Upper lobe of left lung (tissue), 6 donors: ENCODE measurements at regions not wholly inside any gene's neighbourhood (a gene's known extent, or its start where the extent isn't known, plus 50 kb on each side); places are given as distances from the start of the nearest gene placed in this dataset.

ENCODE experiments used
- ATAC-seq, 2 donors: fragments of 200-7000 bp; cut with Tn5 transposase; one replicate each; pipeline ENCODE4 v1.9.1; 2022; ENCODE audit warnings: mild to moderate bottlenecking in 2 of 2, moderate library complexity in 2 of 2; ENCODE audit not compliant: low FRiP score in 2 of 2
- DNase-seq, 2 donors: peaks; one replicate each; pipeline ENCODE4 v3.0.0-alpha.2; 2019 to 2020
- H3K27ac ChIP-seq, 4 donors: fragments of 200-600 bp; sonication (generic); one replicate each; pipeline ENCODE4 v1.5.1; 2016 to 2019
- H3K27me3 ChIP-seq, 4 donors: fragments of 200-600 bp; sonication (generic); one replicate each; pipeline ENCODE4 v1.5.1; 2017 to 2019
- H3K36me3 ChIP-seq, 4 donors: fragments of 200-600 bp; sonication (generic); one replicate each; pipeline ENCODE4 v1.5.1; 2016 to 2019
- H3K4me1 ChIP-seq, 4 donors: fragments of 200-600 bp; sonication (generic); one replicate each; pipeline ENCODE4 v1.5.1; 2018 to 2019
- H3K4me3 ChIP-seq, 4 donors: fragments of 200-600 bp; sonication (generic); one replicate each; pipeline ENCODE4 v1.5.1; 2017 to 2019; ENCODE audit warnings: mild to moderate bottlenecking in 2 of 4, moderate library complexity in 1 of 4
- H3K9me3 ChIP-seq, 4 donors: fragments of 200-600 bp; sonication (generic); one replicate each; pipeline ENCODE4 v1.5.1; 2018 to 2019
- EP300 ChIP-seq, 4 donors: sonication (generic); formaldehyde crosslinking; IDR thresholded peaks; one replicate each; pipeline ENCODE4 v1.5.1; 2017; ENCODE audit warnings: antibody characterized with exemption in 4 of 4, control low read depth in 2 of 4
- POLR2A ChIP-seq, 4 donors: fragments of 450-650 bp; IDR thresholded peaks; one replicate each; pipeline ENCODE4 v1.5.1; 2016 to 2017; ENCODE audit warnings: antibody characterized with exemption in 4 of 4, mild to moderate bottlenecking in 2 of 4
- POLR2AphosphoS5 ChIP-seq, 2 donors: sonication (generic); formaldehyde crosslinking; IDR thresholded peaks; one replicate each; pipeline ENCODE4 v1.5.1; 2017; ENCODE audit warnings: antibody characterized with exemption in 2 of 2
- WGBS, 2 donors: methylation state at CpG; one replicate each; pipeline ENCODE4 v1.1.5; 2017 to 2018; 5-methylcytosine and 5-hydroxymethylcytosine counted together
- TF ChIP-seq, protein P1 (sequence below), 6 experiments: fragments of 450-650 bp in 4 of 6; fragments of 200-600 bp in 2 of 6; sonication (generic) in 2 of 6; IDR thresholded peaks; one replicate each; pipeline ENCODE4 v1.5.1; 2016 to 2019; ENCODE audit warnings: antibody characterized with exemption in 6 of 6
- donor health status: DM: no; HTN: no; CAD: no; lungs with moderate emphysema.
- donor health status: DM: no; HTN: yes; CAD: no; lungs with severe emphysema.

DNA sequence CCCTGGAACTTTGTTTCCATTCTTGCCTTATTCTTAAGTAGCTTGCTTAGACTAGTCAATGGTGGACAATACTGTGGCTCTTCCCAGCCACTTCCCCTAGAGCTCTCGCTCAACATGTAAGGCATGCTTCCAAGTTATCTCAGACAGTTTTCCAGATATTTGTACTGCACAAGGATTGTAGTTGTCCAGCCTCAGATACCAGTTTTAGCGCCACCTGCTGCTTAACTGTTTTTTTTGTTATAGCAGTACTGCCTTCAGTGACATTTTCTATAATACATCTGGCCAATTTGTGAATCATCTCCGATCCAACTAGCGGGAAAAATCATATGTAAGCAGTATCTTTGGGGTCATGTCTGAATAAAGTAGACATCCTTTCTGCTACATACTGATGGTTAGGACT, 346.7 kb upstream of the ADGRL4 start:
- Histone ChIP-seq H3K27me3 (no peaks in the 10 kb centered on the region), H3K27ac (no peak overlapping the region), H3K36me3 (no peaks in the 10 kb centered on the region), H3K9me3 (no peaks in the 10 kb centered on the region), H3K4me3 (no peak overlapping the region), H3K4me1 (no peaks in the 10 kb centered on the region)
- peak in 1 of 2 donors; percentile 78 for ATAC-seq
- 59% methylated on average over 4 of the region's 4 CpGs for WGBS, 2 donors
- TF ChIP-seq, protein P1, sequence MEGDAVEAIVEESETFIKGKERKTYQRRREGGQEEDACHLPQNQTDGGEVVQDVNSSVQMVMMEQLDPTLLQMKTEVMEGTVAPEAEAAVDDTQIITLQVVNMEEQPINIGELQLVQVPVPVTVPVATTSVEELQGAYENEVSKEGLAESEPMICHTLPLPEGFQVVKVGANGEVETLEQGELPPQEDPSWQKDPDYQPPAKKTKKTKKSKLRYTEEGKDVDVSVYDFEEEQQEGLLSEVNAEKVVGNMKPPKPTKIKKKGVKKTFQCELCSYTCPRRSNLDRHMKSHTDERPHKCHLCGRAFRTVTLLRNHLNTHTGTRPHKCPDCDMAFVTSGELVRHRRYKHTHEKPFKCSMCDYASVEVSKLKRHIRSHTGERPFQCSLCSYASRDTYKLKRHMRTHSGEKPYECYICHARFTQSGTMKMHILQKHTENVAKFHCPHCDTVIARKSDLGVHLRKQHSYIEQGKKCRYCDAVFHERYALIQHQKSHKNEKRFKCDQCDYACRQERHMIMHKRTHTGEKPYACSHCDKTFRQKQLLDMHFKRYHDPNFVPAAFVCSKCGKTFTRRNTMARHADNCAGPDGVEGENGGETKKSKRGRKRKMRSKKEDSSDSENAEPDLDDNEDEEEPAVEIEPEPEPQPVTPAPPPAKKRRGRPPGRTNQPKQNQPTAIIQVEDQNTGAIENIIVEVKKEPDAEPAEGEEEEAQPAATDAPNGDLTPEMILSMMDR (IDR thresholded peaks at IDR 0.05), result peak in 4 of 6 experiments; percentile 12 to 38 (median 33)
- no peak for TF ChIP-seq POLR2A (IDR thresholded peaks at IDR 0.05)
- DNase-seq, result no peak

DNA sequence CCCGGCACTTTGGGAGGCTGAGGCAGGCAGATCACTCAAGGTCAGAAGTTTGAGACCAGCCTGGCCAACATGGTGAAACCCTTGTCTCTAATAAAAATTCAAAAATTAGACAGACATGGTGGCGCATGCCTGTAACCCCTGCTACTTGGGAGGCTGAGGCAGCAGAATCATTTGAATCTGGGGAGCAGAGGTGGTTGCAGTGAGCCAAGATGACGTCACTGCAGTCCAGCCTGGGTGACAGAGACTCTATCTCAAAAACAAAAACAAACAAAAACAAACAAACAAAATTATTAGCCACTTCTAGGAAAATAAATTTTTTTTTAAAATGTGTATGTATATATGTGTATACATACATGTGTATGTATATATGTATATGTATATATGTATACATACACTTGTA, 320.3 kb upstream of the ADGRL4 start:
- Histone ChIP-seq H3K36me3 (no peaks in the 10 kb centered on the region), H3K4me1 (no peaks in the 10 kb centered on the region)
- WGBS, 2 donors, result 85 to 92% methylated on average over 3 of the region's 3 CpGs

DNA sequence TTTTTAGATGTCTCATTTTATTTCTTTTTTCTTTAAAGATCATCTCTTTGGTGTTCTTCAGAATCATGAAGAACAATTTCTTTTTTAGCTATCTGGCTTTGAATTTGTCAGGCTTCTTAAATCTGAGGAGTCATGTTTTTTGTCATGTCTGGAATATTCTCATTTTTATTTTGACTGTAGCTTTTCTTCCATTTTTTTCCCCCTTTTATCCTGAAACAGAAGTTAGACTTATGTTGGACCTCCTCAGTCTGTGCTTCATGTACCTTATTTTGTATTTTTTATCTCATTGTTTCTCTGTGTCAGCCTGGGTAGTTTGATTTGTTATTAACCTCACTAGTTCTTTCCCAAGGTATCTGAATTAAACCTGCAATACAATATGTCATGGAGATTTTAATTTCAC, 319.2 kb upstream of the ADGRL4 start:
- Histone ChIP-seq H3K4me3 (no peak overlapping the region), H3K27ac (no peak overlapping the region), H3K36me3 (no peaks in the 10 kb centered on the region), H3K9me3 (no peaks in the 10 kb centered on the region), H3K27me3 (no peaks in the 10 kb centered on the region), H3K4me1 (no peaks in the 10 kb centered on the region)
- DNase-seq, result no peak
- no peak for ATAC-seq
- TF ChIP-seq POLR2A (IDR thresholded peaks at IDR 0.05) (no peak), POLR2AphosphoS5 (IDR thresholded peaks at IDR 0.05) (no peak)
- TF ChIP-seq, protein P1 (IDR thresholded peaks at IDR 0.05), result no peak

More for the DNA sequence above, 320.3 kb upstream of the ADGRL4 start:
- DNase-seq, result no peak
- Histone ChIP-seq H3K4me3 (no peak overlapping the region), H3K27ac (no peak overlapping the region), H3K9me3 (no peaks in the 10 kb centered on the region), H3K27me3 (no peaks in the 10 kb centered on the region)
- ATAC-seq, result no peak
- TF ChIP-seq POLR2A (IDR thresholded peaks at IDR 0.05) (no peak), EP300 (IDR thresholded peaks at IDR 0.05) (no peak), POLR2AphosphoS5 (IDR thresholded peaks at IDR 0.05) (no peak)
- TF ChIP-seq, protein P1 (IDR thresholded peaks at IDR 0.05), result no peak

DNA sequence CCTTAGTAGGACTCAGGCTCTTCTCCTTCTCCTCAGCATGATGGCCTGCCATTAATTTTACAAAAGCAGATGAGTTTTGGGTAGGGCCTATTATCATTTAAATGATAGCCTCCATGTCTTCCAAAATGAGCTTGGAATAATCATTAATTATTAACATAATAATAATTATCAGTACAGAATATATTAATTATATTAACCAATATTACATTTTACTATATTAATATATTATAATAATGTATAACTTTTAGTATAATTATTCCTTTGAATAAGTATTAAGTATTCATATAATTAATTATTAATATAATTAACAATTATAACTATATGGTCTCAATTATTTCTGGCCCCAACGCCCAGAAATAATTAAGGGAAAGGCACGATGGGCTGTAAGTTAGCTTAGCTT, 318.6 kb upstream of the ADGRL4 start:
- Histone ChIP-seq H3K9me3 (no peaks in the 10 kb centered on the region), H3K4me1 (no peaks in the 10 kb centered on the region), H3K4me3 (no peak overlapping the region), H3K27ac (no peak overlapping the region), H3K36me3 (no peaks in the 10 kb centered on the region), H3K27me3 (no peaks in the 10 kb centered on the region)
- no peak for TF ChIP-seq POLR2AphosphoS5 (IDR thresholded peaks at IDR 0.05)
- TF ChIP-seq POLR2A (IDR thresholded peaks at IDR 0.05), result no peak
- TF ChIP-seq, protein P1 (IDR thresholded peaks at IDR 0.05), result no peak
- no peak for TF ChIP-seq EP300 (IDR thresholded peaks at IDR 0.05)
- DNase-seq (no peak), ATAC-seq (no peak)
- 91 to 96% methylated on average over 2 of the region's 2 CpGs for WGBS, 2 donors

DNA sequence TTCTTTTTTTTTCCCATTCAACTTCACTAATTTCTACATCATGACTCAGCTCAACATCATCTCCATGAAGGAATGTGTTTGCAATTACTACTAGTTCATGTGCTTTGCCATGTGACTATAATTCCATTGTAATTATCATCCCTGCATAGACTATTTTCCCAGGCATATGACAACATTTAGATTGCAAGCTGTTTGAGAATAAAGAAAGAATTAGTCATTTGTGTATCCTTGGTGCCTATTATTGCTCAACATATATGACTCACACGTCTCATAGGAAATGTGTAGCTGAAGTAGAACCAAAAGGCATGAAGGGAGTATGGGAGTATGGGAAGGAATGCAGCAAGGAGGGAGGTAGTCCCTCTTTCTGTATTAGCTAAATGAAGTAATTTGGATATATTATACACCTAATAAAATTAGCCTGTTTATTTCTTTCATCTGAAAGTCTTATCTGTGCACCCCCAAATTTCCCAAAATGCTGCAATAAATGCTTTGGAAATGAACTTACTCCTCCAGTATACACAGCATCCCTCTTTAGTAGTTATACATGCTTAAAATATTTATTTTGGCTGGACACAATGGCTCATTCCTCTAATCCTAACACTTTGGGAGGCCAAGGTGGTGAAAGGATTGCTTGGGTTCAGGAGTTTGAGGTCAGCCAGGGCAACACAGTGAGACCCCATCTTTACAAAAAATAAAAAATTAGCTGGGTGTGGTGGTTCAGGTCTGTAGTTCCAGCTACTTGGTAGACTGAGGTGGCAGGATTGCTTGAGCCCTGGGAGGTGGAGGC, 316.9 kb upstream of the ADGRL4 start:
- Histone ChIP-seq H3K9me3 (no peaks in the 10 kb centered on the region), H3K4me3 (no peak overlapping the region), H3K27ac (no peak overlapping the region), H3K36me3 (no peaks in the 10 kb centered on the region), H3K4me1 (no peaks in the 10 kb centered on the region), H3K27me3 (no peaks in the 10 kb centered on the region)
- TF ChIP-seq POLR2AphosphoS5 (IDR thresholded peaks at IDR 0.05), result no peak
- TF ChIP-seq, protein P1 (IDR thresholded peaks at IDR 0.05), result no peak
- no peak for TF ChIP-seq POLR2A (IDR thresholded peaks at IDR 0.05)
- TF ChIP-seq EP300 (IDR thresholded peaks at IDR 0.05), result no peak
- DNase-seq (no peak), ATAC-seq (peak in 1 of 2 donors; percentile 90)
- WGBS, 2 donors, result 37 to 42% methylated on average over 1 of the region's 1 CpG
